Activated naive CD8-positive, alpha-beta T cell treated with anti-CD3 and anti-CD28 coated beads, Interleukin-2, amount 50 U/mL, for 16 hours (primary cell): ENCODE measurements at regions not wholly inside any gene's neighbourhood (a gene's known extent, or its start where the extent isn't known, plus 50 kb on each side); places are given as distances from the start of the nearest gene placed in this dataset.

Experiments used
- DNase-seq: peaks from one replicate; pipeline ENCODE4 v3.0.0-alpha.2; 2020; ENCODE audit warnings: low read depth, low spot score

GRCh38 chr5:74426506-74426905 lies 214.0 kb downstream of the ENC1 start:
- DNase-seq: no peak

- no peak for DNase-seq
These were observed 216.2 kb downstream of the ENC1 start for GRCh38 chr5:74424162-74424868.

- no peak for DNase-seq
These were observed 217.1 kb downstream of the ENC1 start for GRCh38 chr5:74423383-74423782.

- no peak for DNase-seq
These were observed 217.9 kb downstream of the ENC1 start for GRCh38 chr5:74422671-74423070.

GRCh38 chr5:74422030-74422429 lies 218.5 kb downstream of the ENC1 start:
- DNase-seq: no peak

GRCh38 chr5:74421377-74421776 lies 219.2 kb downstream of the ENC1 start:
- DNase-seq: no peak

- DNase-seq: no peak
These were observed 219.6 kb downstream of the ENC1 start for GRCh38 chr5:74420947-74421346.

- no peak for DNase-seq
These were observed 220.3 kb downstream of the ENC1 start for GRCh38 chr5:74420220-74420619.

- DNase-seq: no peak
These were observed 221.1 kb downstream of the ENC1 start for GRCh38 chr5:74419468-74419867.

GRCh38 chr5:74418709-74419108 lies 221.8 kb downstream of the ENC1 start:
- no peak for DNase-seq

- no peak for DNase-seq
These were observed 222.3 kb downstream of the ENC1 start for GRCh38 chr5:74418261-74418660.

GRCh38 chr5:74415695-74416102 lies 224.8 kb downstream of the ENC1 start:
- no peak for DNase-seq

GRCh38 chr5:74414228-74414627 lies 226.3 kb downstream of the ENC1 start:
- DNase-seq: no peak

GRCh38 chr5:74413403-74414048 lies 227.0 kb downstream of the ENC1 start:
- DNase-seq: no peak

- no peak for DNase-seq
These were observed 228.5 kb downstream of the ENC1 start for GRCh38 chr5:74412066-74412465.

GRCh38 chr5:74409712-74410111 lies 230.8 kb downstream of the ENC1 start:
- no peak for DNase-seq

- DNase-seq: no peak
These were observed 231.3 kb downstream of the ENC1 start for GRCh38 chr5:74409166-74409706.

GRCh38 chr5:74408150-74409043 lies 232.1 kb downstream of the ENC1 start:
- no peak for DNase-seq

GRCh38 chr5:74407701-74408100 lies 232.8 kb downstream of the ENC1 start:
- DNase-seq: no peak

- no peak for DNase-seq
These were observed 233.7 kb downstream of the ENC1 start for GRCh38 chr5:74406844-74407243.

- DNase-seq: no peak
These were observed 234.9 kb downstream of the ENC1 start for GRCh38 chr5:74405593-74405992.
